ENCODE measurements at regions not wholly inside any gene's neighbourhood (a gene's known extent, or its start where the extent isn't known, plus 50 kb on each side); places are given as distances from the start of the nearest gene placed in this dataset.
"Not testable (repeated sequence)": the region's sequence is repeated elsewhere in the genome, so short reads cannot be mapped to it uniquely, and the experiment has no call there.

GRCh38 chr5:12557012-12557411 is 652.8 kb upstream of the CTNND2 start:
- TF ChIP-seq POLR2A (IDR thresholded peaks at IDR 0.05) (no peak), CTCF (IDR thresholded peaks at IDR 0.05) (no peak), POLR2AphosphoS5 (IDR thresholded peaks at IDR 0.05) (no peak)
- Histone ChIP-seq H3K4me3 (no peak overlapping the region), H3K36me3 (no peaks in the 10 kb centered on the region), H3K27me3 (peaks cover 0 to 2% of the 10 kb centered on the region in 2 donors), H3K9me3 (no peaks in the 10 kb centered on the region), H3K4me1 (no peaks in the 10 kb centered on the region), H3K27ac (no peak overlapping the region)
- intact Hi-C loops (cut with DNase I; ENCODE audit: low total_unique reads) = no loop called here
- DNase-seq (ENCODE audit: low spot score in 2 of 2) = no peak

- no peak for DNase-seq (ENCODE audit: low spot score in 2 of 2)
- Histone ChIP-seq H3K4me3 (no peak overlapping the region), H3K36me3 (no peaks in the 10 kb centered on the region), H3K4me1 (no peaks in the 10 kb centered on the region), H3K9me3 (no peaks in the 10 kb centered on the region), H3K27me3 (no peaks in the 10 kb centered on the region), H3K27ac (no peak overlapping the region)
- intact Hi-C loops (cut with DNase I; ENCODE audit: low total_unique reads) = no loop called here
- no peak for TF ChIP-seq POLR2AphosphoS5 (IDR thresholded peaks at IDR 0.05)
- TF ChIP-seq CTCF (IDR thresholded peaks at IDR 0.05) = no peak
- TF ChIP-seq POLR2A (IDR thresholded peaks at IDR 0.05) = no peak
Measured at GRCh38 chr5:12526113-12526512, 621.9 kb upstream of the CTNND2 start.

DNA sequence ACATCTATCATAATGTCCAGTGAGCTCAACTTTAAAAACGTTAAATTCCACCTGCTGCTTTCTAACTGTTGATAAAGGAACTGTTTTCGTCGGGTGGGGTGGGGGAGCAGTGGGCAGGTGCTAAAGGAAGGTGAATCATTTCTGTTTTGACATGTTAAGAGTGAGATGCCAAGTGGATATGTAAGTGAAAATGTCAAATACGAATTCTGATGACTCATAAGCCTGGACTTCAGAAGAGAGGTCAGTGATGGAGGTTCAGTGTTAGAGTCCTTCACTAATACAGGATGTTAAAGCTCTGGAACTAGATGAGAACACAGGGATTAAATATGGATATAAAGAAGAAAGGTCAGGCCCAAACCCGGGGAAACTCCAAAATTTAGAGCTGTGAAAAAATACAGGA is 617.9 kb upstream of the CTNND2 start:
- H3K4me1 ChIP-seq = no peaks in the 10 kb centered on the region
- no peak for TF ChIP-seq POLR2AphosphoS5 (IDR thresholded peaks at IDR 0.05)
- no peak for TF ChIP-seq CTCF (IDR thresholded peaks at IDR 0.05)
- TF ChIP-seq POLR2A (IDR thresholded peaks at IDR 0.05) = no peak
- no peak overlapping the region for H3K27ac ChIP-seq
- no peaks in the 10 kb centered on the region for H3K36me3 ChIP-seq
- no peak overlapping the region for H3K4me3 ChIP-seq
- intact Hi-C loops (cut with DNase I; ENCODE audit: low total_unique reads) = no loop called here
- H3K27me3 ChIP-seq = no peaks in the 10 kb centered on the region
- DNase-seq (ENCODE audit: low spot score in 2 of 2) = no peak
- H3K9me3 ChIP-seq = no peaks in the 10 kb centered on the region

GRCh38 chr5:12504983-12505382 is 600.7 kb upstream of the CTNND2 start:
- intact Hi-C loops (cut with DNase I; ENCODE audit: low total_unique reads); DNase-seq (ENCODE audit: low spot score in 2 of 2); H3K36me3 ChIP-seq; H3K4me1 ChIP-seq; H3K27ac ChIP-seq; H3K4me3 ChIP-seq; H3K27me3 ChIP-seq: not testable (repeated sequence)
- peaks cover 0 to 15% of the 10 kb centered on the region in 2 donors for H3K9me3 ChIP-seq

DNA sequence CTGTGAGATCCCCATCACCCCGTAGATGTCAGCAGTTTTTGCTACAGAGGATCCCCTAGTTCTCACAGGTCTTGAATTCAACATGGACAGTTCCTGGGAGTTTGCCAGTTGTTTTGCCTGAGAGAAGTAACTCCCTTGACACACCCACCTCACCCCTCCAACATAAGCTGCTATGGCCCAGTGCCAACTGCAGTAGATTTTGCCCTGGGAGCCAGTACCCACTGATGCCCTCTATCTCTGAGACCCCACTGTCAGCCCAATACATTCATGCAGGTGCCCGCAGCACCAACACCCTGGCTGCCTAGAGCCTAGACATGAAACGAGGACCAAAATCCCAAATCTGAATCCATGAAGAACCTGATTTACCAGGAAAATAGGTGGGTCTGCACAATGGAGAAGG is 583.9 kb upstream of the CTNND2 start:
- Histone ChIP-seq H3K36me3 (no peaks in the 10 kb centered on the region), H3K27me3 (no peaks in the 10 kb centered on the region), H3K27ac (no peak overlapping the region), H3K4me3 (no peak overlapping the region), H3K9me3 (no peaks in the 10 kb centered on the region), H3K4me1 (no peaks in the 10 kb centered on the region)
- no peak for DNase-seq (ENCODE audit: low spot score in 2 of 2)
- intact Hi-C loops (cut with DNase I; ENCODE audit: low total_unique reads) = no loop called here
- TF ChIP-seq CTCF (IDR thresholded peaks at IDR 0.05) (no peak), POLR2A (IDR thresholded peaks at IDR 0.05) (no peak), POLR2AphosphoS5 (IDR thresholded peaks at IDR 0.05) (no peak)

DNA sequence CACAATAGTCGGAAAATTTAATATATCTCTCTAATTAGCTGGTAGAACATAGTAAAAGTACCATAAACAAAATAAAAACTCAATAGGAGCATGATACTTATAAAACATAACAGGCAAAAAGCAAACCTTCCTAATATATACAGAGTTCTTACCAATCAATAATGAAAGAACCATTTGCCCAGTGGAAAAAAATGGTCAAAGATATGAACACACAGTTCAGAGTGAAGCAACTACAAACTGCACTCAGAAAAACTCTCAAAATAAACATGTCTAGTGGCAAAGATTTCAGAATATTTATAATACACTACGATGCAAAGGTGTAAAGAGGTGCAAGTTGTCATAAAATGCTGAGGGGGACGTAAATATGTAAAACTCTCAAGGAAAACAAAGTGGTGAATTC is 576.2 kb upstream of the CTNND2 start:
- DNase-seq (ENCODE audit: low spot score in 2 of 2) = no peak
- Histone ChIP-seq H3K9me3 (no peaks in the 10 kb centered on the region), H3K4me3 (no peak overlapping the region), H3K4me1 (no peaks in the 10 kb centered on the region), H3K27me3 (no peaks in the 10 kb centered on the region), H3K27ac (no peak overlapping the region), H3K36me3 (no peaks in the 10 kb centered on the region)
- TF ChIP-seq CTCF (IDR thresholded peaks at IDR 0.05) (no peak), POLR2AphosphoS5 (IDR thresholded peaks at IDR 0.05) (no peak), POLR2A (IDR thresholded peaks at IDR 0.05) (no peak)
- intact Hi-C loops (cut with DNase I; ENCODE audit: low total_unique reads) = no loop called here

Measured in breast epithelium (tissue), 4 donors.